ENCODE measurements at regions not wholly inside any gene's neighbourhood (a gene's known extent, or its start where the extent isn't known, plus 50 kb on each side); places are given as distances from the start of the nearest gene placed in this dataset.

GRCh38 chr2:47675196-47675825 lies 104.5 kb upstream of the KCNK12 start:
- H3K4me2 ChIP-seq (ENCODE audit: low read length, poor library complexity, severe bottlenecking) = no peak overlapping the region
- no peaks in the 10 kb centered on the region for H3K4me1 ChIP-seq (ENCODE audit: control insufficient read depth, insufficient read depth, low read depth, low read length)
- no peak overlapping the region for H3K9ac ChIP-seq (ENCODE audit: low read length)
- no peak overlapping the region for H3K14ac ChIP-seq (ENCODE audit: low read length in 2 of 2)
- no peak overlapping the region for H2BK15ac ChIP-seq (ENCODE audit: low read depth, poor library complexity, severe bottlenecking)
- H2BK12ac ChIP-seq (ENCODE audit: low read length in 2 of 2) = no peak overlapping the region
- H3K4ac ChIP-seq (ENCODE audit: low read depth in 1 of 2, low read length in 2 of 2) = no peak overlapping the region
- no peak overlapping the region for H2BK120ac ChIP-seq (ENCODE audit: low read depth, low read length)
- H3K79me1 ChIP-seq (replicated peaks; ENCODE audit: low read length, poor library complexity, severe bottlenecking) = no peaks in the 10 kb centered on the region
- no peak overlapping the region for H2AFZ ChIP-seq (ENCODE audit: low read depth, low read length)
- H2AK5ac ChIP-seq (ENCODE audit: low read length, severe bottlenecking) = no peak overlapping the region
- H3K9me3 ChIP-seq (ENCODE audit: control insufficient read depth, low read length) = no peaks in the 10 kb centered on the region
- no peak for DNase-seq
- H3K18ac ChIP-seq (ENCODE audit: low read depth in 1 of 2, low read length in 2 of 2) = no peak overlapping the region
- no peaks in the 10 kb centered on the region for H3K36me3 ChIP-seq (ENCODE audit: control insufficient read depth in 1 of 2, insufficient read depth in 2 of 2, low read depth in 1 of 2, low read length in 2 of 2)
- H4K8ac ChIP-seq (ENCODE audit: low read length) = no peak overlapping the region
- peak overlapping the region in 1 of 2 experiments; percentile 77 for H3K23ac ChIP-seq (ENCODE audit: low read length in 2 of 2)
- H2BK5ac ChIP-seq (ENCODE audit: low read depth, low read length, poor library complexity, severe bottlenecking) = no peak overlapping the region
- WGBS = 72% methylated on average over 2 of the region's 2 CpGs
- H3K4me3 ChIP-seq (ENCODE audit: insufficient read depth in 1 of 2, low read depth in 1 of 2, low read length in 2 of 2) = no peak overlapping the region
- peaks cover 19 to 25% of the 10 kb centered on the region in 2 experiments for H3K27me3 ChIP-seq (ENCODE audit: control insufficient read depth in 1 of 2, insufficient read depth in 1 of 2, low read length in 2 of 2)
- no peak overlapping the region for H3K27ac ChIP-seq (ENCODE audit: low read length, poor library complexity, severe bottlenecking)
- H4K91ac ChIP-seq (ENCODE audit: low read length) = no peak overlapping the region

- Histone ChIP-seq H2AK5ac (ENCODE audit: low read length, severe bottlenecking) (no peak overlapping the region), H3K36me3 (ENCODE audit: control insufficient read depth in 1 of 2, insufficient read depth in 2 of 2, low read depth in 1 of 2, low read length in 2 of 2) (no peaks in the 10 kb centered on the region), H3K9ac (ENCODE audit: low read length) (no peak overlapping the region), H2BK12ac (ENCODE audit: low read length in 2 of 2) (no peak overlapping the region), H3K4me3 (ENCODE audit: insufficient read depth in 1 of 2, low read depth in 1 of 2, low read length in 2 of 2) (no peak overlapping the region), H3K23ac (ENCODE audit: low read length in 2 of 2) (no peak overlapping the region), H2AFZ (ENCODE audit: low read depth, low read length) (no peak overlapping the region), H3K18ac (ENCODE audit: low read depth in 1 of 2, low read length in 2 of 2) (no peak overlapping the region), H3K4me2 (ENCODE audit: low read length, poor library complexity, severe bottlenecking) (no peak overlapping the region), H3K4ac (ENCODE audit: low read depth in 1 of 2, low read length in 2 of 2) (no peak overlapping the region), H3K79me1 (replicated peaks; ENCODE audit: low read length, poor library complexity, severe bottlenecking) (no peaks in the 10 kb centered on the region), H3K4me1 (ENCODE audit: control insufficient read depth, insufficient read depth, low read depth, low read length) (no peaks in the 10 kb centered on the region), H3K27ac (ENCODE audit: low read length, poor library complexity, severe bottlenecking) (no peak overlapping the region), H2BK5ac (ENCODE audit: low read depth, low read length, poor library complexity, severe bottlenecking) (no peak overlapping the region), H4K91ac (ENCODE audit: low read length) (no peak overlapping the region), H2BK15ac (ENCODE audit: low read depth, poor library complexity, severe bottlenecking) (no peak overlapping the region), H3K14ac (ENCODE audit: low read length in 2 of 2) (no peak overlapping the region), H4K8ac (ENCODE audit: low read length) (no peak overlapping the region), H2BK120ac (ENCODE audit: low read depth, low read length) (no peak overlapping the region), H3K27me3 (ENCODE audit: control insufficient read depth in 1 of 2, insufficient read depth in 1 of 2, low read length in 2 of 2) (peaks cover 0 to 12% of the 10 kb centered on the region in 2 experiments), H3K9me3 (ENCODE audit: control insufficient read depth, low read length) (no peaks in the 10 kb centered on the region)
- DNase-seq = no peak
Observed at GRCh38 chr2:47666332-47666731, 95.5 kb upstream of the KCNK12 start.

GRCh38 chr2:47664817-47665216 lies 94.0 kb upstream of the KCNK12 start:
- Histone ChIP-seq H2AFZ (ENCODE audit: low read depth, low read length) (no peak overlapping the region), H3K79me1 (replicated peaks; ENCODE audit: low read length, poor library complexity, severe bottlenecking) (no peaks in the 10 kb centered on the region), H3K4me2 (ENCODE audit: low read length, poor library complexity, severe bottlenecking) (no peak overlapping the region), H4K8ac (ENCODE audit: low read length) (no peak overlapping the region), H2BK12ac (ENCODE audit: low read length in 2 of 2) (no peak overlapping the region), H4K91ac (ENCODE audit: low read length) (no peak overlapping the region), H3K27ac (ENCODE audit: low read length, poor library complexity, severe bottlenecking) (no peak overlapping the region), H3K23ac (ENCODE audit: low read length in 2 of 2) (no peak overlapping the region), H2BK15ac (ENCODE audit: low read depth, poor library complexity, severe bottlenecking) (no peak overlapping the region), H3K9ac (ENCODE audit: low read length) (no peak overlapping the region), H3K4me1 (ENCODE audit: control insufficient read depth, insufficient read depth, low read depth, low read length) (no peaks in the 10 kb centered on the region), H2BK5ac (ENCODE audit: low read depth, low read length, poor library complexity, severe bottlenecking) (no peak overlapping the region), H3K27me3 (ENCODE audit: control insufficient read depth in 1 of 2, insufficient read depth in 1 of 2, low read length in 2 of 2) (peaks cover 0 to 12% of the 10 kb centered on the region in 2 experiments), H2BK120ac (ENCODE audit: low read depth, low read length) (no peak overlapping the region), H2AK5ac (ENCODE audit: low read length, severe bottlenecking) (no peak overlapping the region), H3K9me3 (ENCODE audit: control insufficient read depth, low read length) (no peaks in the 10 kb centered on the region), H3K36me3 (ENCODE audit: control insufficient read depth in 1 of 2, insufficient read depth in 2 of 2, low read depth in 1 of 2, low read length in 2 of 2) (no peaks in the 10 kb centered on the region), H3K4me3 (ENCODE audit: insufficient read depth in 1 of 2, low read depth in 1 of 2, low read length in 2 of 2) (no peak overlapping the region), H3K4ac (ENCODE audit: low read depth in 1 of 2, low read length in 2 of 2) (no peak overlapping the region), H3K18ac (ENCODE audit: low read depth in 1 of 2, low read length in 2 of 2) (no peak overlapping the region), H3K14ac (ENCODE audit: low read length in 2 of 2) (no peak overlapping the region)
- DNase-seq = no peak
- WGBS = 41% methylated on average over 4 of the region's 7 CpGs

GRCh38 chr2:47662552-47662951 lies 91.8 kb upstream of the KCNK12 start:
- H3K4me3 ChIP-seq (ENCODE audit: insufficient read depth in 1 of 2, low read depth in 1 of 2, low read length in 2 of 2) = no peak overlapping the region
- no peaks in the 10 kb centered on the region for H3K9me3 ChIP-seq (ENCODE audit: control insufficient read depth, low read length)
- no peak overlapping the region for H2AFZ ChIP-seq (ENCODE audit: low read depth, low read length)
- H3K4ac ChIP-seq (ENCODE audit: low read depth in 1 of 2, low read length in 2 of 2) = no peak overlapping the region
- no peaks in the 10 kb centered on the region for H3K79me1 ChIP-seq (replicated peaks; ENCODE audit: low read length, poor library complexity, severe bottlenecking)
- H2BK15ac ChIP-seq (ENCODE audit: low read depth, poor library complexity, severe bottlenecking) = no peak overlapping the region
- H4K8ac ChIP-seq (ENCODE audit: low read length) = no peak overlapping the region
- no peak overlapping the region for H3K27ac ChIP-seq (ENCODE audit: low read length, poor library complexity, severe bottlenecking)
- no peak overlapping the region for H2AK5ac ChIP-seq (ENCODE audit: low read length, severe bottlenecking)
- H3K23ac ChIP-seq (ENCODE audit: low read length in 2 of 2) = no peak overlapping the region
- H3K4me1 ChIP-seq (ENCODE audit: control insufficient read depth, insufficient read depth, low read depth, low read length) = no peaks in the 10 kb centered on the region
- H2BK12ac ChIP-seq (ENCODE audit: low read length in 2 of 2) = no peak overlapping the region
- no peak overlapping the region for H3K9ac ChIP-seq (ENCODE audit: low read length)
- WGBS = 0% methylated on average over 1 of the region's 1 CpG
- no peak overlapping the region for H3K4me2 ChIP-seq (ENCODE audit: low read length, poor library complexity, severe bottlenecking)
- no peak overlapping the region for H3K14ac ChIP-seq (ENCODE audit: low read length in 2 of 2)
- H3K36me3 ChIP-seq (ENCODE audit: control insufficient read depth in 1 of 2, insufficient read depth in 2 of 2, low read depth in 1 of 2, low read length in 2 of 2) = no peaks in the 10 kb centered on the region
- no peak overlapping the region for H2BK120ac ChIP-seq (ENCODE audit: low read depth, low read length)
- DNase-seq = no peak
- peaks cover 15 to 27% of the 10 kb centered on the region in 2 experiments for H3K27me3 ChIP-seq (ENCODE audit: control insufficient read depth in 1 of 2, insufficient read depth in 1 of 2, low read length in 2 of 2)
- H3K18ac ChIP-seq (ENCODE audit: low read depth in 1 of 2, low read length in 2 of 2) = no peak overlapping the region
- no peak overlapping the region for H2BK5ac ChIP-seq (ENCODE audit: low read depth, low read length, poor library complexity, severe bottlenecking)
- H4K91ac ChIP-seq (ENCODE audit: low read length) = no peak overlapping the region
